Neural progenitor cell (in vitro differentiated cells): ENCODE measurements at regions not wholly inside any gene's neighbourhood (a gene's known extent, or its start where the extent isn't known, plus 50 kb on each side); places are given as distances from the start of the nearest gene placed in this dataset.

Source experiments
- DNase-seq: peaks from one replicate; pipeline ENCODE4 v3.0.0-alpha.2; 2016; ENCODE audit warnings: low spot score
- H2AFZ ChIP-seq: fragments of 200-600 bp; sonication (generic); replicated peaks from 2 replicates; pipeline ENCODE4 v1.6.1; 2016; ENCODE audit warnings: antibody characterized with exemption
- H3F3A ChIP-seq: fragments of 200-600 bp; sonication (generic); 2 replicates; pipeline ENCODE4 v1.6.1; 2016; ENCODE audit warnings: antibody characterized with exemption, low read depth
- H3K27ac ChIP-seq: fragments of 200-600 bp; sonication (generic); 2 replicates; pipeline ENCODE4 v1.5.1; 2016; ENCODE audit warnings: mild to moderate bottlenecking
- H3K27me3 ChIP-seq: fragments of 200-600 bp; sonication (generic); 2 replicates; pipeline ENCODE4 v1.6.1; 2016; ENCODE audit warnings: mild to moderate bottlenecking, moderate library complexity
- H3K36me3 ChIP-seq: fragments of 200-600 bp; sonication (generic); 2 replicates; pipeline ENCODE4 v1.5.1; 2016
- H3K4me1 ChIP-seq: fragments of 200-600 bp; sonication (generic); 2 replicates; pipeline ENCODE4 v1.6.1; 2016; ENCODE audit warnings: mixed run types
- H3K4me2 ChIP-seq: fragments of 200-600 bp; sonication (generic); 2 replicates; pipeline ENCODE4 v1.6.1; 2016
- H3K4me3 ChIP-seq: fragments of 200-600 bp; sonication (generic); 2 replicates; pipeline ENCODE4 v1.5.1; 2016
- H3K79me2 ChIP-seq: fragments of 200-600 bp; sonication (generic); 2 replicates; pipeline ENCODE4 v1.6.1; 2016; ENCODE audit warnings: low read depth
- H3K9ac ChIP-seq: fragments of 200-600 bp; sonication (generic); 2 replicates; pipeline ENCODE4 v1.6.1; 2016
- H3K9me3 ChIP-seq: fragments of 200-600 bp; sonication (generic); 2 replicates; pipeline ENCODE4 v1.5.1; 2016; ENCODE audit warnings: low read depth
- H4K20me1 ChIP-seq: fragments of 200-600 bp; sonication (generic); 2 replicates; pipeline ENCODE4 v1.6.1; 2016; ENCODE audit warnings: low read depth
- H3K27ac Mint-ChIP-seq: 3 replicates; pipeline ENCODE4 v1.8.0; 2021; ENCODE audit warnings: mixed read lengths
- H3K27me3 Mint-ChIP-seq: 2 replicates; pipeline ENCODE4 v1.8.0; 2022; ENCODE audit warnings: low read depth, mild to moderate bottlenecking, inconsistent platforms, moderate library complexity, mixed read lengths; ENCODE audit not compliant: insufficient read depth
- H3K36me3 Mint-ChIP-seq: 3 replicates; pipeline ENCODE4 v1.8.0; 2021; ENCODE audit warnings: mixed read lengths
- H3K4me1 Mint-ChIP-seq: 3 replicates; pipeline ENCODE4 v1.8.0; 2021; ENCODE audit warnings: mixed read lengths
- H3K4me3 Mint-ChIP-seq: 3 replicates; pipeline ENCODE4 v1.8.0; 2021; ENCODE audit warnings: mild to moderate bottlenecking, moderate library complexity, mixed read lengths
- H3K9me3 Mint-ChIP-seq: 3 replicates; pipeline ENCODE4 v1.8.0; 2020; ENCODE audit warnings: mixed read lengths
- CTCF ChIP-seq: fragments of 200-600 bp; sonication (generic); IDR thresholded peaks from 2 replicates; pipeline ENCODE4 v1.5.1; 2017; ENCODE audit warnings: antibody characterized with exemption, mild to moderate bottlenecking
- EZH2 ChIP-seq: fragments of 200-600 bp; sonication (generic); IDR thresholded peaks from 2 replicates; pipeline ENCODE4 v1.6.1; 2017; ENCODE audit warnings: antibody characterized with exemption, mild to moderate bottlenecking, moderate library complexity
- EZH2phosphoT487 ChIP-seq: fragments of 200-600 bp; sonication (generic); IDR thresholded peaks from 2 replicates; pipeline ENCODE4 v1.6.1; 2017; ENCODE audit warnings: antibody characterized with exemption

GRCh38 chr6:119891644-119892043 is 542.1 kb upstream of the MAN1A1 start:
- Mint-ChIP-seq H3K9me3 (no peaks in the 10 kb centered on the region), H3K27me3 (peaks cover 2% of the 10 kb centered on the region), H3K4me3 (no peak overlapping the region), H3K4me1 (no peaks in the 10 kb centered on the region), H3K27ac (no peak overlapping the region), H3K36me3 (no peaks in the 10 kb centered on the region)
- no peak for TF ChIP-seq EZH2
- H2AFZ ChIP-seq: no peak overlapping the region
- no peak overlapping the region for H3K27ac ChIP-seq
- no peak overlapping the region for H3K4me2 ChIP-seq
- no peak for DNase-seq
- H3K9me3 ChIP-seq: no peaks in the 10 kb centered on the region
- H3K4me1 ChIP-seq: no peaks in the 10 kb centered on the region
- H3K27me3 ChIP-seq: no peaks in the 10 kb centered on the region
- H3F3A ChIP-seq: no peaks in the 10 kb centered on the region
- H3K4me3 ChIP-seq: no peak overlapping the region
- no peak overlapping the region for H3K9ac ChIP-seq
- H4K20me1 ChIP-seq: no peaks in the 10 kb centered on the region
- H3K79me2 ChIP-seq: no peaks in the 10 kb centered on the region
- no peaks in the 10 kb centered on the region for H3K36me3 ChIP-seq

GRCh38 chr6:119891206-119891605 is 541.6 kb upstream of the MAN1A1 start:
- no peaks in the 10 kb centered on the region for H3K27me3 ChIP-seq
- Mint-ChIP-seq H3K27me3 (peaks cover 2% of the 10 kb centered on the region), H3K36me3 (no peaks in the 10 kb centered on the region), H3K27ac (no peak overlapping the region), H3K9me3 (no peaks in the 10 kb centered on the region), H3K4me3 (no peak overlapping the region), H3K4me1 (no peaks in the 10 kb centered on the region)
- DNase-seq: no peak
- no peaks in the 10 kb centered on the region for H3K79me2 ChIP-seq
- H3K4me2 ChIP-seq: no peak overlapping the region
- H3K4me1 ChIP-seq: no peaks in the 10 kb centered on the region
- H3K27ac ChIP-seq: no peak overlapping the region
- H3K9ac ChIP-seq: no peak overlapping the region
- no peaks in the 10 kb centered on the region for H4K20me1 ChIP-seq
- TF ChIP-seq CTCF: no peak
- no peak for TF ChIP-seq EZH2phosphoT487
- TF ChIP-seq EZH2: no peak
- no peak overlapping the region for H2AFZ ChIP-seq
- no peaks in the 10 kb centered on the region for H3K9me3 ChIP-seq
- no peaks in the 10 kb centered on the region for H3K36me3 ChIP-seq
- H3K4me3 ChIP-seq: no peak overlapping the region
- H3F3A ChIP-seq: no peaks in the 10 kb centered on the region

GRCh38 chr6:119890470-119890869 is 540.9 kb upstream of the MAN1A1 start:
- no peak overlapping the region for H3K4me3 Mint-ChIP-seq
- no peaks in the 10 kb centered on the region for H3K9me3 Mint-ChIP-seq
- no peak overlapping the region for H3K27ac Mint-ChIP-seq
- Histone ChIP-seq H3K4me3 (no peak overlapping the region), H3F3A (no peaks in the 10 kb centered on the region), H4K20me1 (no peaks in the 10 kb centered on the region), H3K27me3 (no peaks in the 10 kb centered on the region), H3K4me1 (no peaks in the 10 kb centered on the region), H3K27ac (no peak overlapping the region), H3K4me2 (no peak overlapping the region), H3K36me3 (no peaks in the 10 kb centered on the region), H3K9ac (no peak overlapping the region), H3K9me3 (no peaks in the 10 kb centered on the region), H2AFZ (no peak overlapping the region), H3K79me2 (no peaks in the 10 kb centered on the region)
- TF ChIP-seq CTCF (no peak), EZH2phosphoT487 (no peak), EZH2 (no peak)
- no peak for DNase-seq
- peaks cover 2% of the 10 kb centered on the region for H3K27me3 Mint-ChIP-seq
- H3K36me3 Mint-ChIP-seq: no peaks in the 10 kb centered on the region
- H3K4me1 Mint-ChIP-seq: no peaks in the 10 kb centered on the region

- no peaks in the 10 kb centered on the region for H3K4me1 Mint-ChIP-seq
Measured at GRCh38 chr6:119887666-119888065, 538.1 kb upstream of the MAN1A1 start.

More at GRCh38 chr6:119887666-119888065, 538.1 kb upstream of the MAN1A1 start:
- Histone ChIP-seq H3F3A (no peaks in the 10 kb centered on the region), H3K9ac (no peak overlapping the region), H3K27me3 (no peaks in the 10 kb centered on the region), H2AFZ (no peak overlapping the region), H3K79me2 (no peaks in the 10 kb centered on the region), H3K4me2 (no peak overlapping the region), H3K4me1 (no peaks in the 10 kb centered on the region), H3K4me3 (no peak overlapping the region), H3K27ac (no peak overlapping the region), H4K20me1 (no peaks in the 10 kb centered on the region), H3K9me3 (no peaks in the 10 kb centered on the region), H3K36me3 (no peaks in the 10 kb centered on the region)
- TF ChIP-seq EZH2 (no peak), CTCF (no peak), EZH2phosphoT487 (no peak)
- Mint-ChIP-seq H3K4me3 (no peak overlapping the region), H3K27me3 (peaks cover 2% of the 10 kb centered on the region), H3K27ac (no peak overlapping the region), H3K9me3 (no peaks in the 10 kb centered on the region), H3K36me3 (no peaks in the 10 kb centered on the region)
- no peak for DNase-seq
